ENCODE measurements at regions not wholly inside any gene's neighbourhood (a gene's known extent, or its start where the extent isn't known, plus 50 kb on each side); places are given as distances from the start of the nearest gene placed in this dataset.

GRCh38 chr13:34655554-34655953, 286.5 kb upstream of the NBEA start (continued):
- no peak for TF ChIP-seq WT1 (tag by site-specific recombination; IDR thresholded peaks at IDR 0.05)
- TF ChIP-seq ZNF350 (tag by site-specific recombination; IDR thresholded peaks at IDR 0.05): no peak

DNA sequence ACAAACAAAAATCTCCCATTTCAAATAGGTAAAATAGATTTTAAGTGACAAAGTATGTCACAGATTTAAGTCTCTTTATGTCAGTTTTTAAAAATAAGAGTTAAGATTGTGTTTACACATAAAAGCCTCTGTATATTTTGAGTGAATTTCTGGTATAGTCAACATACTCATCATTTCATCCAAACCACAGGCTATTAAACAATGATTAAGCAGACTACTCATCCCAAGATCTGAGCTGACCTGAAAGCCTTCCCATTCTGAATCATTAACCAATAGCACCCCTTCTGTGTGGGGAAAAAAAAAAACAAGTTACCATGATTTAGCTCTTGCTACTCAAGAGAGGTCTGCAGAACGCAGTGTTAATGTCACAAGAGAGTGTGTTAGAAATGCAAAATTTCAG, 284.4 kb upstream of the NBEA start:
- no peaks in the 10 kb centered on the region for H3K36me3 ChIP-seq (ENCODE audit: control insufficient read depth in 2 of 2, insufficient read depth in 1 of 2, low read length in 2 of 2)
- ChIA-PET POLR2A (no interaction called here), CTCF (no interaction called here)
- no peaks in the 10 kb centered on the region for H3K4me1 ChIP-seq (ENCODE audit: control insufficient read depth, insufficient read depth, low read length)
- TF ChIP-seq ZNF266 (tag by site-specific recombination; IDR thresholded peaks at IDR 0.05; ENCODE audit: low read depth) (no peak), BCL11B (tag by site-specific recombination; IDR thresholded peaks at IDR 0.05; ENCODE audit: low read depth) (no peak), ZNF433 (tag by site-specific recombination; IDR thresholded peaks at IDR 0.05; ENCODE audit: low read depth) (no peak), MEIS1 (CRISPR knock-in tag; IDR thresholded peaks at IDR 0.05; ENCODE audit: borderline replicate concordance) (no peak), ZNF302 (tag by site-specific recombination; IDR thresholded peaks at IDR 0.05; ENCODE audit: low read depth) (no peak), REPIN1 (tag by site-specific recombination; IDR thresholded peaks at IDR 0.05; ENCODE audit: low read depth) (no peak), KLF7 (tag by site-specific recombination; IDR thresholded peaks at IDR 0.05; ENCODE audit: borderline replicate concordance) (no peak), ZNF112 (tag by site-specific recombination; IDR thresholded peaks at IDR 0.05) (no peak), ZBTB20 (tag by site-specific recombination; IDR thresholded peaks at IDR 0.05) (no peak)
- no peaks in the 10 kb centered on the region for H3K9me3 ChIP-seq (ENCODE audit: control insufficient read depth, insufficient read depth, low read depth, low read length)
- no peak overlapping the region for H3K27ac ChIP-seq (ENCODE audit: extremely low read depth, low read depth, low read length)
- H3K4me3 ChIP-seq (ENCODE audit: low read depth, low read length): no peak overlapping the region

DNA sequence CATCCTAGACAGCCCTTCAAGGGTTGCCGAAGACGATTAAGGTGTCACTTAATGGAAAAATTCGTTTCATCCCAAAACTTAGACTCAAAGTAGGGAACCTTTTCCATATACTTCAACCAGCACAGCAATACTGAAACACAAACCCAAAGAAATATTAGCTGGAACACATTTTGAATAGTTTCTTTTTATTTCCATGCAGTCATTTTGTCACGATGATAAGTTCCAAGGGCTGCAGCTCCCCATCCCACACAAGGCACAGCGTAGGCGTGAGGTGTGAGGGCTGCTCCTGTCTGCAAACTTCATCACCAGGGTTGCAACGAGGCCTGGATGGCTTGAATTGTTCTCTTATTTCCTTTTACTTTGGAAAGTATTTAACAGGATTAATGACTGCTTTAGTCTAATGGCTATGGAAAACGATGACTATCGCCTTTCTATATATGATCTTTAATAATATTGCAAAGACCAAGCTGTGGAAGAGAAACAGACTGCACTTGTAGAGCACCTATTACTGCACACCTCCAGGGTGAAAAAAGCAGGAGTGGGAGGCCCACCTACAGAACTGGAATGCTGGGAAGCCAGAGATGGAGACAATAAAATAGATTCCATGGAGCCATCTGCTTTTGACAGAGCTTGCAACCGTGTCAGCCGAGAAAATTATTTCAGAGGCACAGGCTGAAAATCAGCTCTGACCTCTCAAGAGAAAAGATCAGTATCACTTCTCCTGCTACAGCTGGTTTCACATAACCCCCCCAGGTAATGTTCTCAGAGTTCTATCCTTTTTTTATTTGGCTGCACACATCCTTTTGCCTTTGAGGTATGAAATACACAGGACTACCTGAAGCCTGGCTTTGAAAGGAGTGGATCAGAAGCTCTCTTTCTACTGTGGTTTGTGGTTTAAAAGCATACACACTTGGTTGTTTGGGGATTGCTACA, 274.5 kb upstream of the NBEA start:
- Histone ChIP-seq H3K36me3 (ENCODE audit: control insufficient read depth in 2 of 2, insufficient read depth in 1 of 2, low read length in 2 of 2) (no peaks in the 10 kb centered on the region), H3K4me3 (ENCODE audit: low read depth, low read length) (no peak overlapping the region), H3K27ac (ENCODE audit: extremely low read depth, low read depth, low read length) (no peak overlapping the region), H3K4me1 (ENCODE audit: control insufficient read depth, insufficient read depth, low read length) (no peaks in the 10 kb centered on the region), H3K9me3 (ENCODE audit: control insufficient read depth, insufficient read depth, low read depth, low read length) (no peaks in the 10 kb centered on the region)
- POLR2A ChIA-PET: no interaction called here
- TF ChIP-seq ZFHX2 (tag by site-specific recombination; conservative IDR thresholded peaks at IDR 0.05) (0 out of 2 replicates have a peak, but pooled peaks have one; percentile 8), ZNF747 (tag by site-specific recombination; IDR thresholded peaks at IDR 0.05) (no peak), EGR2 (tag by site-specific recombination; IDR thresholded peaks at IDR 0.05; ENCODE audit: low read depth) (0 out of 2 replicates have a peak, but pooled peaks have one; percentile 8)
- CTCF ChIA-PET: no interaction called here

DNA sequence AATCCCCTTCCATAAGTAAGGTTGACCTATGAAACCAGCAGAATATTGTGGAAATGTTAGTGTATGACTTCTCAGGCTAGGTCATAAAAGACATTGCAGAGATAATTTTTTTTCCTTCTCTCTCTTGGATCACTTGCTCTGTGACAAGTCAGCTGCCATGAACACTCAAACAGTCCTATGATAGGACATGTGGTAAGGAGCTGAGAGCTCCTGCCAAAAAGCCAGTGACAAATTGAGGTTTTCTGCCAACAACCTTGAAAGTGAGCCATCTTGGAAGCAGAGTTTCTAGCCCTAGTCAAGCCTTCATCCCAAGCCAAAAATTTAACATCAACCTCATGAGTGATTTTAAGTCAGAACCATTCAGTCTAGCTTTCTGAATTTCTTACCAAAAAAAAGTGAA, 270.9 kb upstream of the NBEA start:
- TF ChIP-seq ZNF26 (tag by site-specific recombination; IDR thresholded peaks at IDR 0.05): no peak
- TF ChIP-seq SP3 (tag by site-specific recombination; IDR thresholded peaks at IDR 0.05): no peak
- TF ChIP-seq, protein P1, sequence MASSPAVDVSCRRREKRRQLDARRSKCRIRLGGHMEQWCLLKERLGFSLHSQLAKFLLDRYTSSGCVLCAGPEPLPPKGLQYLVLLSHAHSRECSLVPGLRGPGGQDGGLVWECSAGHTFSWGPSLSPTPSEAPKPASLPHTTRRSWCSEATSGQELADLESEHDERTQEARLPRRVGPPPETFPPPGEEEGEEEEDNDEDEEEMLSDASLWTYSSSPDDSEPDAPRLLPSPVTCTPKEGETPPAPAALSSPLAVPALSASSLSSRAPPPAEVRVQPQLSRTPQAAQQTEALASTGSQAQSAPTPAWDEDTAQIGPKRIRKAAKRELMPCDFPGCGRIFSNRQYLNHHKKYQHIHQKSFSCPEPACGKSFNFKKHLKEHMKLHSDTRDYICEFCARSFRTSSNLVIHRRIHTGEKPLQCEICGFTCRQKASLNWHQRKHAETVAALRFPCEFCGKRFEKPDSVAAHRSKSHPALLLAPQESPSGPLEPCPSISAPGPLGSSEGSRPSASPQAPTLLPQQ (tag by site-specific recombination; IDR thresholded peaks at IDR 0.05): no peak
- no peak for TF ChIP-seq GLIS2 (tag by site-specific recombination; IDR thresholded peaks at IDR 0.05)
- Histone ChIP-seq H3K27ac (ENCODE audit: extremely low read depth, low read depth, low read length) (no peak overlapping the region), H3K36me3 (ENCODE audit: control insufficient read depth in 2 of 2, insufficient read depth in 1 of 2, low read length in 2 of 2) (no peaks in the 10 kb centered on the region), H3K9me3 (ENCODE audit: control insufficient read depth, insufficient read depth, low read depth, low read length) (no peaks in the 10 kb centered on the region), H3K4me3 (ENCODE audit: low read depth, low read length) (no peak overlapping the region), H3K4me1 (ENCODE audit: control insufficient read depth, insufficient read depth, low read length) (no peaks in the 10 kb centered on the region)
- POLR2A ChIA-PET: no interaction called here
- CTCF ChIA-PET: no interaction called here
